HG03521 (cell line): ENCODE measurements at regions not wholly inside any gene's neighbourhood (a gene's known extent, or its start where the extent isn't known, plus 50 kb on each side); places are given as distances from the start of the nearest gene placed in this dataset.

ENCODE experiments used
- ATAC-seq: cut with Tn5 transposase; IDR thresholded peaks from one replicate; pipeline ENCODE4 v1.9.1; 2021; ENCODE audit warnings: mild to moderate bottlenecking, moderate library complexity; ENCODE audit not compliant: unreplicated experiment

GRCh38 chr12:77368379-77368778 is 303.0 kb upstream of the E2F7 start:
- no peak for ATAC-seq

DNA sequence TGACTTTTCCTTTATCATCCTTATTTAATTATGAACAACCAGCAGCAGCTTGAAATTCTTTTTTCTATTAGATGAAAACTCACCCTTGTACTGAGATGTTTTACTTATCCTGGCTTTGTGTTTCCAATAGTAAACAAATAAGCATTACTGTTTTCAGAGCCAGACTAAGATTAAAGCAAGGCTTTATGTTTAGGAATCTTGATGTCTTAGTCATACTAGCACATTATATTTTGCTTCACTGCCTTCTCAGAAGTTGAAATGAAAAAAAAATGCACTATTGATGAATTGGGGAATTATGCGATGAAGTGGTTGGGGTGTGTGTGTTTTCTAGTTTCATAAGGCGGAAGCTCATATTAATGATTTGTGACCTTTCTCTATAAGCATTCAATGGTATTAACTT is 301.2 kb upstream of the E2F7 start:
- no peak for ATAC-seq

- ATAC-seq = no peak
Measured at GRCh38 chr12:77364400-77364799, 299.0 kb upstream of the E2F7 start.

GRCh38 chr12:77362509-77363210 is 297.3 kb upstream of the E2F7 start:
- ATAC-seq = no peak

DNA sequence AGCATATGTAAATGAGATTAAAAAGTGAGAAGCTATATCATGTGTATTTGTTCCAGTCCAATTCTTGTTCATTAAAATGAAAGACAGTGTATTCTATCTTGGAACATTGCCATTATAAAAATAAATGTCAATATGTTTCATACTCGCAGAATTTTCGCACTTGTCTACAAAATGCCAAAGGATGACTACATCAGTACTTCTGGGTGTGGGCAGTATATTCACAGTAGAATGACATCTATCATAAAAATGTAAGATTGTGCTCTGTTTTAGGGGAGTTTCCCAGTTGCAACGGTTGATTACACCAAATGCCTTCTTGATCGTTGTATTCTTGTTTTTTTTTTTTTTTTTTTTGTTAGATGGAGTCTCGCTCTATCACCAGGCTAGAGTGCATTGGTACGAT is 292.3 kb upstream of the E2F7 start:
- ATAC-seq = no peak

- ATAC-seq = no peak
Measured at GRCh38 chr12:77354766-77355362, 289.5 kb upstream of the E2F7 start.

- no peak for ATAC-seq
Measured at GRCh38 chr12:77352946-77353345, 287.6 kb upstream of the E2F7 start.

- no peak for ATAC-seq
Measured at GRCh38 chr12:77351860-77352259, 286.5 kb upstream of the E2F7 start.

DNA sequence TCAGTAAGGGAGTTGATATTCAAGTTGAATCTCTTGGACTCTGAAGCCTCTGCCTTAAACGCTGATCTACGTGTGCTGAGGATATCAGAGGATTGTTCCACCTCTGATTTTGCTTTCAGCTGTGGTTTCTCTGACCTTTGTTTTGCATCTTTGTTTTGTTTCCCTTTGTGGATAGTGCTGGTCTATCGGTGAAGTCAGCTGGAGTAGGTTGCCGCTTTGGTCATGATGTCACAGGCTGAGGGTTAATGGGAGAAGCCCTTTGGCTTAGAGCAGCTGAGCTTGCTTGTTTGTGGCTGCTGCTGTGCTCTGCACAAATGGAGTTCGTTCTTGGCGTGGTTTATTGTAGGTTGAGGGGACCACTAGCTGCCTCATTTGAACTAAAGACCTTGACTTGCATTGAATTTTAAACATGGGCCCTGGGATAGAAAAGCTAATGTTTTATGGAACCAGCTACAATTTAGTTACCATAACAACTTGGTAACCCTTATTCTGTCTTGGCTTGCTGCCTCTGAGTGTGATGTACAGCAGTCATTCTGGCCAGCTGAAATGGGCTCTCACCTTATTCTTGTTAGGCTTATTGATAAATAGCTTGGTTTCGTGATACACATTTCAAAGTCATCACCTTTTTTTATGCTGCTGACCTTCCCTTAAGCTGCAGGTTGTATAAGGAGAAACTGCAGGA is 284.5 kb upstream of the E2F7 start:
- ATAC-seq = no peak

- ATAC-seq = no peak
Measured at GRCh38 chr12:77347017-77347416, 281.6 kb upstream of the E2F7 start.

GRCh38 chr12:77345336-77345735 is 280.0 kb upstream of the E2F7 start:
- ATAC-seq = no peak

- no peak for ATAC-seq
Measured at GRCh38 chr12:77344651-77345050, 279.3 kb upstream of the E2F7 start.

- no peak for ATAC-seq
Measured at GRCh38 chr12:77343291-77343690, 277.9 kb upstream of the E2F7 start.

DNA sequence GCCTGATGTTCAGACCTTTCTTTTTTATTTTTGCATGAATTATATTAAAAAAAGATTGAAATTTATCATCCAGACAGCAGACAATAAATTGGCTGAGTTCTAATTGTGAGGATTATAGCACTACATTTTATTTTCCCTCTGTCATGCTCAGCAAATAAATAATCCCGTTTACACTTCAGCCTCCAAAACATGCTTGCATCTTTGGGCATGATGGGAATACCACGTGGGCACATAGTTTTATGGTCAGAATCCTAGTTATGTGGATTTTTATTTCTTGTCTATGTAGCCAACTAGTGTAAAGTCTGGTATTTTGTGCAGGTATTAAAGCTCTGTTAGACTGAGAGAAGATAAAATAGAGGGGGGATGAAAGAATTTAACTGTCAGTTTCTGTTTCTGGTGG is 276.9 kb upstream of the E2F7 start:
- ATAC-seq = no peak

DNA sequence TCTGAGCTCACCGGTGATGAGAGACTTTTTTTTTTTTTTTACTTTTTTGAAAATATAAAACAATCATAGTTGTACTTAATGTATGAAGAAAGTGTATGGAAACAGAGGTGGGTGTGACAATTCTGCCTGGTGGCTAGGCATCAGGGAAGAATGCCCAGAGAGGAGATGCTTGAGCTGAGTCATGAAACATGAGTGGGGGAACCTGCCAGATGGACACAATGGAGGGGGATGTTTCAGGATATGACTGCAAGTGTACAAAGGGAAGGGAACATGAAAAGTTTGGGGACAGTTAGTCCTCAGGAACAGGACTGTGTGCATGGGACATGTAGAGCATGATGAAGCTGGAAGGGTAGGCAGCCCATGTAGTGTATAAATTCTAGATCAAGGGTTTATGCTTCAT is 274.2 kb upstream of the E2F7 start:
- no peak for ATAC-seq

DNA sequence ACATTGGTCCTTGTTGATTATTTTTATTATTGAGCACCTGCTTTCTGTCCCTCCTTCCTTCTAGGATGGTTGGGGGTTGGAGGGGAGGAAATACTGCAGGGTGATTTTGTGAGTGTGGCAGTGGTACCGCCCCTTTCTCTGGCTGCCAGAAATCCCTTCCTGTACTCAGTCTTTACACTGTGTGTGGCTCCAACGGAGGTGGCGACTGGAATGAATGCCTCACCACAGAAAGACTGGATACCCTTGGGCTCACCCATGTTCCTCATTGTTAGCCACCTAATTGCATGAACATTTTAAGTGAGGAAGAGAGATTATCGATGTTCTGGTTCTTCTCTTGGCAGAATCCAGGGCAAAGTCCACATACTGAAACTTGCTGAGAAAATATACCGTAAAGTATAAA is 272.0 kb upstream of the E2F7 start:
- ATAC-seq = no peak

- no peak for ATAC-seq
Measured at GRCh38 chr12:77334806-77335205, 269.4 kb upstream of the E2F7 start.

DNA sequence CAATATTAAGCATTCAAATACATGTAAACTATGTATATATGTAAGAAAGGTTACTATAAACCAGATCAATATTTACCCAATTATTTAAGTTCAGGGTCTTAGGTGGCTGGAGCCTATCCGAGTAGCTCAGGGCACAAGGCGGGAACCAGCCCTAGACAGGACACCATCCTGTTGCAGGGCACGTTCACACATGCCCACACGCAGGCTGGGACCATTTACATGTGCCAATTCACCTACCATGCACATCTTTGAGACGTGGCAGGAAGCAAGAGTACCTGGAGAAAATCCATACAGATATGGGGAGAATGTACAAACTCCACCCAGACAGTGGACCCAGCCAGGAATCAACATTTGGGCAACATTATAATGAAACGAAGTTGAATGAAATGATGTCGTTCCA is 263.0 kb upstream of the E2F7 start:
- ATAC-seq = no peak

DNA sequence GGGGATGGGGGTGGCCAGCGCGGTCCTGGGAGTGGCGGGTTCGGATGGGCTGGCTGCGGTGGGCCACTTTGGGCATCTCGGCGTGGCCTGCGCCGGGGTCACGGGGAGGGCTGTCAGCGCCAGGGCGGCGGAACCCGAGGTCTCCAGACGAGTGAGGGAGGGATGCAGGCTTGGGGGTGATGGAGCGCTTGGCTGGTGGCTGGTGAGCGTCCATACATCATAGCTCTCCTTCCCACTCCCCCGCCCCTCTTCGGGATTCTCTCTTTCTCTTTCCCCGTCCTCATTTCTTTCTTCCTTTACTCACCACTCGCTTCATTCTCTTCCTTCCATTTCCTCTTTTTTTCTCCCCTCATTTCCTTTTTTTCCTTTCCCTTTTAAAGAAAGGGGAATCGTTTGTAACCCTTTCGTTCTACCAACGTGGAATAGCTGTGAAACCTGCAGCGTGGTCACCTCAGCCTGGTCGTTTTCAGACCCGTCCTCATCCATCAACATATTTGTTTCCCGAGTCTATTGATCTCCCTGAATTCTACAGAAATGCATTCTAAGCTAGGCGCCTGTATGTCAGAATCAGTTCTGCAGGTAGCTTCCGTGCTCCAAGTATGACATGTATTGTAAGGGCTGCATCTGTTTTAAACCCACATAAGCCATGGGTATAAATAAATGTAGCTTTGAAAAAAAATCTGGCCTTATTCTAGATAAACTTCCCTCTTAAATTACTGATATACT is 260.3 kb upstream of the E2F7 start:
- ATAC-seq = no peak

DNA sequence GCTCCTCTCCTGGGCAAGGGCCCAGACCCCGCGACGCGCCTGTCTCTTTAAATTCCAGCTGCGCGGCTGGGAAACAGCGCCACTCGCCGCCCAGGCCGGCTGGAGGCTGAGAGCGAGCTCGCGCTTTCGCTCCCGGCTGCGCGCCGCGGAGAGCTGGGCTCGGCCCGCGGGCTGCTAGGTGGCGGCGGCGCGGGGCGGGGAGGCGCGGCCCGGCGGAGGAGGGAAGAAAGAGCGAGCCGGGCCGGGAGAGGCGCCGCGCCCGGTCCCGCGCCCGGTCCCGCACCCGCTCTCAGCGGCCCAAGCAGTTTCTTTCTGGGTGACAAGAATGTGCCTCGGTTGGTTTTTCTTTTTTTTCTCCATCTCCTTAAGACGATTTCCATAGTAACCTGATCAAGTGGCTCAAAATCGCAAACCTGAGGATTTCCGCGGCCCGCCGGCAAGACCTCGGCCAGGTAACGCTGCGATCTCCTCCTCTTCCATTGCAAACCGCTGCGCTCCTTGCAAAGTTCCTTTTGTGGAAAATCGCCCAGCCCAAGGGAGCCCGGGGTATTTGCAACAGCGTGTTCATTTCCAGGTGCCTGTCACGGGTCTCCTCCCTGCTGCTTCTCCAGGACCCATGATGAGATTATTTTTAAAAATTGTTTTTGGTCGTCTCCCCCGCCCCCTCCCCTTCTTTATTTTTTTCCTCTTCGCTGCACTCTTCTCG is 259.5 kb upstream of the E2F7 start:
- ATAC-seq = peak; percentile 92

DNA sequence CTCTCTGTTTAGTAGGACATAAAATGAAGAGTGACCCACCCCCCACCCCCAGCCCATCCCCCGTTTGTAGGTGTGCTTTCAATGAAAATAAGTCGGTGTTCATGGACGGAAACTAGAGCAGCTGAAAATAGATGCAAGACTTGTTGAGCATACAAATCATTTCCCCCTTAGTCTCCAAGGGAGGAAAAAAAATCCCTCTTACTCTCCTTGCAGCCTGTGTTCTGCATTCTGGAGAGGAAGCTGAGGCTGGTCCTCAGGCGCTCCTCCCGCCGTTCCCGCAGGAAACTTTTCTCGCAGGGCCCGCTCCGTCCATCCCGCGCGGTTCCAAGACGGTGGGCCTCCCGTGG is 259.0 kb upstream of the E2F7 start:
- ATAC-seq = no peak
